Kidney glomerular epithelial cell (primary cell): ENCODE measurements at regions not wholly inside any gene's neighbourhood (a gene's known extent, or its start where the extent isn't known, plus 50 kb on each side); places are given as distances from the start of the nearest gene placed in this dataset.
"Not testable (repeated sequence)": the region's sequence is repeated elsewhere in the genome, so short reads cannot be mapped to it uniquely, and the experiment has no call there.

Experiments used
- DNase-seq: peaks from one replicate; lab custom pipeline; 2025; lab: John Stamatoyannopoulos, UW

GRCh38 chr4:66929748-66930147 lies 615.6 kb downstream of the CENPC start:
- DNase-seq, result no peak

- not testable (repeated sequence) for DNase-seq
Measured at GRCh38 chr4:66928881-66929280, 616.4 kb downstream of the CENPC start.

GRCh38 chr4:66927937-66928336 lies 617.4 kb downstream of the CENPC start:
- DNase-seq, result no peak

GRCh38 chr4:66926687-66927086 lies 618.6 kb downstream of the CENPC start:
- no peak for DNase-seq

GRCh38 chr4:66923081-66923865 lies 622.0 kb downstream of the CENPC start:
- DNase-seq, result no peak

GRCh38 chr4:66921433-66921832 lies 623.9 kb downstream of the CENPC start:
- no peak for DNase-seq

GRCh38 chr4:66920514-66920913 lies 624.8 kb downstream of the CENPC start:
- no peak for DNase-seq

- DNase-seq, result no peak
Measured at GRCh38 chr4:66911880-66912279, 633.4 kb downstream of the CENPC start.

GRCh38 chr4:66906314-66906713 lies 639.0 kb downstream of the CENPC start:
- no peak for DNase-seq

GRCh38 chr4:66899422-66900065 lies 645.8 kb downstream of the CENPC start:
- no peak for DNase-seq

- DNase-seq, result no peak
Measured at GRCh38 chr4:66893807-66894206, 651.5 kb downstream of the CENPC start.

- DNase-seq, result no peak
Measured at GRCh38 chr4:66887061-66887460, 658.2 kb downstream of the CENPC start.

GRCh38 chr4:66885501-66886165 lies 659.7 kb downstream of the CENPC start:
- DNase-seq, result no peak

GRCh38 chr4:66876946-66877345 lies 668.4 kb downstream of the CENPC start:
- DNase-seq, result no peak

- DNase-seq, result no peak
Measured at GRCh38 chr4:66872661-66873060, 672.6 kb downstream of the CENPC start.

- no peak for DNase-seq
Measured at GRCh38 chr4:66863481-66863880, 681.8 kb downstream of the CENPC start.

GRCh38 chr4:66855956-66856355 lies 689.3 kb downstream of the CENPC start:
- DNase-seq, result no peak

GRCh38 chr4:66853845-66854244 lies 691.5 kb downstream of the CENPC start:
- no peak for DNase-seq

GRCh38 chr4:66852843-66853242 lies 692.5 kb downstream of the CENPC start:
- no peak for DNase-seq

GRCh38 chr4:66849596-66849995 lies 695.7 kb downstream of the CENPC start:
- DNase-seq, result no peak

GRCh38 chr4:66842724-66843088 lies 702.6 kb downstream of the CENPC start:
- DNase-seq, result no peak

- DNase-seq, result no peak
Measured at GRCh38 chr4:66842026-66842723, 703.1 kb downstream of the CENPC start.

GRCh38 chr4:66840178-66840577 lies 705.1 kb downstream of the CENPC start:
- no peak for DNase-seq
